Stimulated activated CD8-positive, alpha-beta memory T cell treated with anti-CD3 and anti-CD28 coated beads, Interleukin-12 subunit alpha, Interleukin-12 subunit beta, amount 100 ng/mL, for 4 hours (primary cell): ENCODE measurements at regions not wholly inside any gene's neighbourhood (a gene's known extent, or its start where the extent isn't known, plus 50 kb on each side); places are given as distances from the start of the nearest gene placed in this dataset.
A peak's percentile ranks its signal among the peaks of the same experiment; 100 is the strongest.

ENCODE experiments used
- DNase-seq: peaks from one replicate; pipeline ENCODE4 v3.0.0-alpha.2; 2020; ENCODE audit warnings: low read depth

DNA sequence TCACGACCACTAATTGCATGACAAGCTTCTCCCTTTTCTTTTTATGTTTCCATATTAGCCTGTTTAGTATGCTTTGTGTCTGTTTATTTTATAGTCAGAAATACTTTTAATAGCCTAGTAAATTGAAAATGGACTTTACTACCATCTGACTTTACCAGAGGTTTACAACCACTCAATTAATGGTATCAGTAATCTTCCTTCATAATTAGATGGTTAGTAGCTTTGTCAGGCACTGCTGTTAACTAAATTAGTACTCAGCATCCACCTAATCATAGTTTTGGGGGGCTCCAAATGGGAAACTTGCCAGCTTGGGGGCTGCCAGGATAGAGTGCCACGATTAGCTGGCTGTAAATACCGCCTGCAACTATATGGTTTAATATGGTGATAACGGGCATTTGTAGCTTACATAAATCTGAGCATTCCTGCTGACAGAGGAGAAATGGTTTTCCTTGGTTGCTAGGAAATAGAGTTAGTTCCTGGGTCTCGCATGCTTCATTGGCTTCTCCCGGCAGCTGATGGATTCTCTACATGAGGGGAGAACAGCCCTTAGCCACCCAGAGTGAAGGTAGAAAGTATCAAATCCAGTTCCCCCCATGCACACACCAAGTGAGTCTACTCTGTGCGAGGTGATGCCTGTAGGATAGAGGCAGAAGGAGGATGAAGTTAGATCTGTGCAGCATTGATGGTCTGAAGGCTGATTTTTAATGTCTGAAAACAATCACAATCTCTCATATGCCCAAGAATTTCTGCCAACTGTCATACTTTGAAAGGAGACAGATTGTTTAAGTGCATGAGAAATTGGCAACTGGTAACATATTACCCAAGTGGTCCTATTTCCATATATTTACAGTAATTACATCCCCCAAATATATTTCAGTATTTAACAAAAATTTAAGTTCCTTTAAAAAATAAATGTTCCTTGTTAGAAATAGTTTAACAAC, 326.6 kb upstream of the PROK2 start:
- DNase-seq: no peak

DNA sequence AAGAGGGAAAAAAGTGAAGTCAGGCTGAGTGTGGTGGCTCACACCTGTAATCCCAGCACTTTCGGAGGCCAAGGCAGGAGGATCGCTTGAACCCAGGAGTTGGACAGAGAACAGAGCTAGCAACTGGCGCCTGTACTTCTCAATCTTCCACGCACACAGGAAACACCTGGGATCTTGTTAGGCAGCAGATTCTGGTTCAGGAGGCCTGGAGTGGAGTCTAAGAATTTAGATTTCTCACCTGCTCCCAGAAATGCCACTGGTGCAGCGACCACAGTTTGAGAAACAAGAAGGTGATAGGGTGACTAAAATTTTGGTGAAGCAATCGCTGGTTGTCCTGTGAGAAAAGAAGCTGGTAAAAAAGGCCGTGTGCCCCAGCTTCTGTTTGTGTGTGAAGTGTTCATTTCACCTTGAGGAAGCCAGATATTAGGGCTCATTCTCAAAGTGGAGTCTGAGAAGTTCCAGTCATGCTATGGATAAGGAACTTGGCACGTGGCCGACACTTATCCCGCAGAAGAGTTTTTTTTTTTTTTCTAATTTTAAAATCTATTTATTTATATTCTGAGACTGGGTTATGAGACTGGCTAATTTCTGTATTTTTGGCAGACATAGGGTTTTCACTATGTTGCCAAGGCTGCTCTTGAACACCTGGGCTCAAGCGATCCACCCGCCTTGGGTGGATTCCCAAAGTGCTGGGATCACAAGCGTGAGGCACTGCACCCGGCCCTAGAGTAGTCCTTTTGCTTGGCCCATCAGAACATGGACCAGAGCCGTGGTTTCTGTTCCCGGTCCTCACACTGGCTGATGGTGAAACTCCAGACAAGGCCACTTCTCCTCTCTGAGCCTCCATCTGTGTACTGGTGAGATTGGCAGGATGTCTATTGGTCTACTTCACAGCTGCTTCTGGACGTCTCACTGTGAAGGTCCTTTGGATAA, 324.6 kb upstream of the PROK2 start:
- no peak for DNase-seq

DNA sequence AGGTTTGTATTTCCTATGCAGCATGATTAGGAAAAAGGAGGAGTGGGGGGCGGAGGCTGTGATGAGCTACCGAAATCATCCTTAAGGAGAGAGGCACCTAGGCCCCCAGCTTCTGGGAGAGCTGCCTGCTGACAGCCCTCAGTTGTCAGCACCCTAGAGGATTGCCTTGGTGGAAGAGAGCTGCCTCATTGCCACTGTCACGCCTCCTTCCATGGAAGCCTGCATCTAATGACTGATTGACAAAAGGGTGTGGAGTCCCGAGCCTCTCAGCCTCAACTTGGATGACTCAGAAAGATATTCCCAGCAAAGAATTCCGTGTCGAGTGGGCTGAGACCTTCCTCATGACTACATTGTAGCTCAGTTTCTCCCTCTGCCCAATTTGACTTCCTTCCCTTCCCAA, 320.4 kb upstream of the PROK2 start:
- no peak for DNase-seq

DNA sequence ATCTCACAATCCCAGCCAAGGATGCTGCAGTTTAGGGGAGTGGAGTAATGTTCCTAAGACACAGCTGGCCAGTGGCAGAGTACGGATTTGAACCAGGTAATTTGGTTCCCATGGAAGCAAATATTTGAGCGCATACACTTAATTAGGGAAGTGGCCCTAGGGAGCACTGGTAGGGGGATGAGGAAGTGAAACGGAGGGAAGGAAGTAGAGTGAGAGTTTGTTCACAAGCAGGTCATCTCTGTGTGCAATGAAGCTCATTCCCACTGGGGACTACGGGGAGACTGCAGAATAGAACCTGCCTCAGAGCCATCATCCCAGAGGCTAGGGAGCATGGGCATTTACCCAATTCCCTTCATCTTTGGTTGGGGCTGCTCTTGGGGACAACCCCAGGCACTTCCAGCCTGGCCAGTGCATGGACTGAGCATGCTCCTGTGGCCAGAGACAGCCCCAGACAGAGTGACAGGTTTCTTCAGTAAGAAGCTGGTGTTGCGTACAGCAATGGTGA, 317.2 kb upstream of the PROK2 start:
- no peak for DNase-seq

DNA sequence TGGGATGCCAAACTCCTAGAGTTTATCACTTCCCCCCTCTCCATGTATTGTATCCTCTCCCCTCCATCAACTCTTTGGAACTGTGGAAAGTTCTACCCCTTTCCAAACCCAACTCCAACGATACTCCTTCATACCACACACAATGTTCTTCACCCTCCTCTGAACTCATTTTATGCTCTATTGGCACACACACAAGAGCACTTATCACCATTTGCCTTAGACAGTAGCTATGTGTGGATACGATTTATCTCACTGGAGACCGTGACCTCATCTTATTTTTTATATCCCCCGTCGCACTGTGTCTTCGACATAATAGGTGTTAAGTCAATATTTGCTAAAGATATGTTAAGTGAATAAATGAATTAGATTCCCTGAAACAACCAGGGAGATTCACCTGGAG, 316.5 kb upstream of the PROK2 start:
- no peak for DNase-seq

DNA sequence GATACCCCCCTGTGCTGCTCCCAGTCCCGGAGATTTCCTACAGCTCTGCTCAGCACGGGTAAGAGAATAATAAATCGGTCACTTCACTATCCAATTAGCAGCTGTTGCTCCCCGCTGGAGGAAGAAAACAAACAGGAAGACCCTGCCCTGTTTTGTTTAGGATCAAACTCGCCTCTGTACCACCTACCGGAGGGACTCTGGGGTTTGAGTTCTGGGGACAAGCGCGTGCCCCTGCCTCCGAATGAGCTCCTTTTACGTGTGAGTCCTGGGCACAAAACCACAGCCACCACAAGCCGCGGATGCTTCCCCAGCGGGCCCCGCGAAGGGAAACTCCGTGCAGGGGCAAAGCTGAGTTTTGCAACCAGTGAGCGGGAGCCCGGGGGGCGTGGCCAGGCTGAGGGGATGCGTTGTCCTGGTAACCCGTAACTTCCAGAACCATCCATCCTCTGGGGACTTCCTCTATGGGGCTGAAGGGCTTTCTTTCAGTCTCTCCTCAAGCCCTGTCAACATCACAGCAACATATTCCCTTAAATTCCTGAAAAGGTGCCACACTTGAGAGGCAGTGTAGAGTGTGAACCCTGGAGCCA, 315.7 kb upstream of the PROK2 start:
- DNase-seq: peak; percentile 61

DNA sequence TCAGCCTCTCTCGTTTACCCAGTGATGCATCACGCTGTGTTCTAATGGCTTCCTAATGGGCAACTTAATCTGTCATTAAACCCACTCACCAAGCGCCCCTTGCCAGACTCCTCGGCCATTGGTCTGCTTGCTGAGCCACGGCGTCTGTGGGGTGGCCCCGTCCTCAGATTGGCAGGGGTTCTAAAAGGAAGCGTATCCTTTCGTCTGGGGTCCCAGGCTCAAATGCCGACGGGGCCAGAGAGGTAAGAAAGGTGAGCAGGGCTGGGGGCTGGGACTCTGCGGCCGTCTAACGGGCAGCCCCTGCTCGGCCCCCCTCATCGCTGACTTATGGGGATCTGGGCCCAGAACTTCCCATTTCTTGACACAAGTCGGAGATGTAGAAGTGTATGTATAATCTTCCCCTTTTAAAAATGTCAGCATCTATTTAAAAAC, 315.1 kb upstream of the PROK2 start:
- DNase-seq: no peak

DNA sequence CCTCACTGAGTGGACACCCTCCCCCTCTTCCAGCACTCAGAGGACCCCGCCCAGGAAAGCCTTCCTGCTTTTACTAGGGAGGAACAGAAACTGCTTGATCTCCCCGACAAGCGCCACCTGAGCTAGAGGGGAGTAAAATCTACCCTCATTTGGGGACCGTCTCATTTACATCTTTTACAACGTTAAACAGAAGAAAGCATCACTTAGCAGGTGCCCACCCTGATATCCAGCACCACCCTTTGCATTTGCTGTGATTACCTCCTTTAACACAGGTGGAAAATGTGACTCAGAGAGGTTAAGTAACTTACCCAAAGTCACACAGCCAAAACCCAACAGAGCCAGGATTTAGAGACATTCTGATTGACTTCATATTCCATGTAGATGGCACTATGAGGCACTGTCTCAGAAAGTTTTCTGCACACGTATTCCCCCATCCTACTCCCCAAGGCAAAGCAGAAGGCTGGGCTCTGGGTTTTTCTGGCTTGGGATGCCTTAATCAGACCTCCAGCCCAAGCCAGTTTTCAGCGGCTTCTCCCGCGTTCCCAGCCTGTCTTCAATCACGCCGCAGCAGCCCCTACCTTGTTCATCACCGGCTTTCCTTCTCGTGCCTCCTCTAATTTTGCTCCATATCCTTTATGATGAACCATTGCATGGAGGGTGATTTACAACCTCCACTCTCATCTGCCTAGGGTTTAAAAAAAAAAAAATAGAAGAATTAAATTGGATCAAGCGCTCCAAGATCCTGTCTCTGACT, 314.6 kb upstream of the PROK2 start:
- DNase-seq: no peak

DNA sequence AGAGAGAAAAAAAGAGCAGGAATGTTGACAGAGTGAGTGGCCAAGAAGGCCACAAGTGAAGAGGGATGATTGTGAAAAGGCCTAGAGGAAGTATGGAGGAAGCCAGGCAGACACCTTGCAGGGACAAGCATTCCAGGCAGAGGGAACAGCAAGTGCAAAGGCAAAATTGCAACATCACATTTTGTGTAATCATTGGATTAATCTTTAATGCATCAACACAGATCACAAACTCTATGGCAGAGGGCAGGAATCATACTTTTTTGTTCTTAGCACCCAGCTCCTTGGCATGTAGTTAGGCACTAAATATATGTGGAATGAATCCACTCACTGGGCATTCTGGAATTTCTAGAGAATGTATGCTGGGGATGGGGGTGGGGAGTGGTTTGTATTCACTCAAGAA, 312.1 kb upstream of the PROK2 start:
- DNase-seq: no peak

DNA sequence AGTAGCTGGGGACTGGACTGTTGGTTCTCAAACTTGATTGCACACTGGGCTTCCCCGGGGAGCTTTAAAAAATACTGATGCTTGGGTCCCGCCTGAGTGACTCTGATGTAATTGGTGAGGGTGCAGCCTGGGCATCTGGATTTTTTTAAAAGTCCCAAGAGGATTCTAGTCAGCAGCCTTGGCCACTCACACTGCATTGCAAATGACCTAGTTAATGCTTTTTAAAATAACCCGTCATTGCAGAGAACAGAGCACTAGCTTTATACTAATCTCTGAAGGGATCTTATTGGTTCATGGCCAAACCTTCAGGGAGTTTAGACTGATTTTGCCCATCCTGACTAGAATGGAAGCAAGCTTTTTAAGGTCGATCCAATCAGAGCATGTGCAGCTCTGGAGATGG, 310.6 kb upstream of the PROK2 start:
- DNase-seq: no peak

DNA sequence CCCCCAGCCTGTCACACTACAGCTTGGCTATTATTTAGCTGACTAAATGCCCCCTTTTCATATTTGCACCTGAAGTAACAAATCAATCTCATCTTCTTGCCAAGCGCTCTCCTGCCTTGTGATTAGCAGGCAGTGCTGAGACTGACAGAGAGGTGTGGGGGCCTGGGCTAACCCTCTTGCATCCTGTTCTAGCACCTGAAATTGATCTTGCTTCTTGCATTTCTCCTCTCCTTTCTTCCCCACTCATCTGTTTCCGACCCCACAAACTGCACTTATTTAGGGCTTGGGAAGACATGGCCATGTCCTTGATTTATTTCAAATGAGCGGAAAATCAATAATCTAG, 309.0 kb upstream of the PROK2 start:
- no peak for DNase-seq

DNA sequence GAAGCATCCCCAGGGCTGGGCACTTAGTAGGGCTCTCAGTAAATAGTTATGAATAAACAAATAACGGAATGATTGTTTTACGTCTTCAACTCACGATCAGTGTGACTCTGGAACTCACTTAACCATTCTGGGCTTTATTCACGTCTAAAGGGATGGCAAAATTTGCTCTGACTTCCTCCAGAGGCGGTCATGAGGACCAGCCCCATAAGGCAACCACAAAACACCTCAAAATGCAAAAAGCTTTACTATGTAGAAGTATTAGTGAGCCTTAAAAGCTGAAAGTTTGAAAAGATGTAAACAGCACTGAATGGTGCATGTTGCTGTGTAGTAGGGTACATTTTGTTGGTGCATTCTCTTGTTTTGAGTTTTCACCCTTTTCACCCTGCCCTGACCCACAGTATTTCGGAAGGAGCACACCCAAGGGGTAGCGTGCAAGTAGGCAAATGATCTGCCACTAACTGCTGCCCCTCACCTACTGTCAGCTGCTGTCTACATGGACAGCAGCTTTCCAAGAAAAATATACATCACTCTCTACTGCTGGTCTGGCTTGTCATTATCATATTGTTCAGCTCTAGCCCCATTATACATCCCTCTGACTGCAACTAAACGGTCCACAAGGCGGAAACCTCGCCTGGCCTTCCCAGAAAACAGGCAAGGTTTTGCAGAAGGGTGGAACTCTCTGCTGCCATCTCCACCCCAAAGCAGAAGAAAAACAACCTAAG, 308.5 kb upstream of the PROK2 start:
- DNase-seq: no peak

DNA sequence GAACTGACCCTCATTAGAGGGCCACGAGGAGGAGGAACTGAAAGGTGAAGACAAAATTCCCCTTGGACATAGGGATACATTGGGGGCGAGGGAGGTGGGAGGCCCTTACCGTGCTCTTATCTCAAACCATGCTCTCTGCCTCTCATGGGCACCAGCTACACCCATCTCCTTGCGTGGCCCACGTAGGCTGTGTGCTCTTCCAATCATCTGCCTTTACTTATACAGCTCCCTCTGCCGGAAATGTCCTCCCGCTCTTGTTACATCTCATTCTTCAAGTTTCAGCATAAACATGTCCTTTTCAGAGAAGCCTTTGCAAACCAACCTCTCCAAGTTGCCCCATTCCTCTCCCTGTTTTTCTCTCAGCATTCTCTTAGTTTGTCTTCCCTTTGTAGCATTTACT, 307.8 kb upstream of the PROK2 start:
- no peak for DNase-seq

DNA sequence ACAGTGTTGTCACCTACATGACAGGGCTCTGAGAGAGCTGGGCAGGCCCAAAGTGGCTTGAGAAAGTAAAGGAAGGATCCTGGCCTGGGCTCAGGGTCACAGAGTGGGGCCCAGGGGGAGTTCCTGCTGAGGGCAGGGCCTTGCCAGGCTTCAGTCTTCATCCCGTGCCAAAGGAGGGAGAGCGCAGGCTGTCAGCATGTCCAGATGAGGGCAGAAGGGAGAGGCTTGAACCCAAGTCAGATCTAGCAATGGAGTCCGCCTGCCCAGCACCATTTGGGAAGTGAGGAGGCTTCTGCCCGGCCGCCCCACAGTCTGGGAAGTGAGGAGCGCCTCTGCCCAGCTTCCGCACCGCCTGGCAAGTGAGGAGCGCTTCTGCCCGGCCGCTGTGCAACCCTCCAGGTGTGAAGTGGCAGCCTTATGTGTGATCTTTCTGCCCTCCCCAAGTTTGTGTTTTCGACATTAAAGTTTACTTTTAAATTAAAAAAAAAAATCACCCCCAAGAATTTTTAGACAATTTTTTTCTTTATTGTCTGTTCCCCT, 303.6 kb upstream of the PROK2 start:
- no peak for DNase-seq

DNA sequence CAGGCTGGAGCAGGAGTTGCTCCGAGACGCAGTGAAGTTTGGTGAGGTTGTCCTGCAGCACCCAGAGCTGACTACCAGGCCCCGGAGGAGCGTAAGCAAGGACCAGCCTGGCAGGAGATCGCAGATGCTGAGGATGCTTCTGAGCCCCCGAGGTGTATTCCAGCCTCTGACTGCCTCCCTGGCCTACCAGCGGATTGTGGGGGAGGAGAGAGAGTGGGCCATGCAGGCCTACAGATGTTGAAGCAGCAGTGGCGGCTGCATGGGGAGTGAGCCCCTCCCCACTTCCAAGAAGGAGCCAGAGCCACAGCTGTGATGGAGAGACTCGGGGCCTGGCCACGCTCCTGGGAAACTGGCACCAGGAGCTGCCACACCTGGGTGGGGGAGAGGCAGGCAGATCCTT, 302.5 kb upstream of the PROK2 start:
- no peak for DNase-seq

DNA sequence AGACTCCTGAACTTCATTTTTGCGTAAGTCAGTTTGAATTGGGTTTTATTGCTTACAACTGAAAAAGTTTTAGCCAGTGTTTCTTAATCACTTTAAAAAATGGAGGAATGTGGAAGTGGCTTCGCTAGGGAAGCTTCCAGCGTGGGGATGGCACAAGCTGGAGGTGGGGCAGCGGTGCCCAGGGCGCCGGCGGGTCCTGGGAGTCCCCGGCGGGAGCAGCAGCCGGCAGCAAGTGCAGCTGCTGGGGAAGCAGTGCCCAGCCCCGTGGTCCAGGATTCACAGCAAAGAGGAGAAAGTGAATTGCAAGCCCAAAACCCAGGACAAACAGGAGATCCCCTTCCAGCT, 301.8 kb upstream of the PROK2 start:
- DNase-seq: no peak

DNA sequence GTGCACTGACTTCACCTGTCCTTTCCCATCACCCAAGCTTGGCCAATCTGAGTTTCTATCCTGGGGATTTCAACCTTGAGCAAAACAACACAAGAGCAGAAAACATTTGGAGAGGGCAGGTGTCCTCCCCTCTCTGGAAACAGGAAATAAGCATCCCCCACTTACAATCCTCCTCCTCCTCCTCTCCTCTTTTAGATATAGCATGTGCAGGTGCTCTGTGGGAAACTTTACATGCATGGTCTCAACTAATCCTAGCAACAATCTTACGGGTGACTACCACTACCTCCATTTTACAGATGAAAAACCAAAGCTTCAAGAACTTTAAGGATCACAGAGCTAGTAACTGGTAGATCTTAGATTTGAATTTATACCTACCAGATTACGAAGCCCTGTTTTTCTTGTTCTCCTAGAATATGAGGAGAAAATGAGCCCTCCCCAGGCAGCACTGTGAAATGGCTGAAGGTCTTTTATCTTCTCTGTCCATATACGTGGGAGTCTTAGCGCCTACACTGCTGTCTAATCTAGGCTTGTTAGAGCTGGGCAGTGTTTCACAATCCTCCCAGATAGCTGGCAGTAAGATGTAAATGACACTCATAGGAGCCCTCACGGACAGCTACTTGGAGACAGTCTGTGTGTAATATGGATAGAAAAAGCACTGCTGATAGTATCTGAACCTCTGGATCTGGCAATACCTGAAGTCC, 301.2 kb upstream of the PROK2 start:
- no peak for DNase-seq

DNA sequence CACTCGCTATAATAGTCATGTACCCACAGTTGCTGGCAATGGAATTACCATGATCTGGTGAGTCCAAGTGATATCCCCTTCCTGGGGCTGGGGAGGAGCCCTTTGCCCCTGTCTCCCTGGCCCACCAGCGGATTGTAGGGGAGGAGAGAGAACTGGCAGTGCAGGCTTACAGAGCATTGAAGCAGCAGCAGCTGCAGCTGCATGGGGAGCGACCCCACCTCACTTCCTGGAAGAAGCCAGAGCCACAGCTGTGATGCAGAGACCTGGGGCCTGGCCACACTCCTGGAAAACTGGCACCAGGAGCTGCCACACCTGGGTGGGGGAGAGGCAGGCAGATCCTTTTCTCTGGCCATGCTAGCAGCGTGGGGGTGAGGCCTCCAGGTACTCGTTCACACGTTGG, 300.1 kb upstream of the PROK2 start:
- no peak for DNase-seq

DNA sequence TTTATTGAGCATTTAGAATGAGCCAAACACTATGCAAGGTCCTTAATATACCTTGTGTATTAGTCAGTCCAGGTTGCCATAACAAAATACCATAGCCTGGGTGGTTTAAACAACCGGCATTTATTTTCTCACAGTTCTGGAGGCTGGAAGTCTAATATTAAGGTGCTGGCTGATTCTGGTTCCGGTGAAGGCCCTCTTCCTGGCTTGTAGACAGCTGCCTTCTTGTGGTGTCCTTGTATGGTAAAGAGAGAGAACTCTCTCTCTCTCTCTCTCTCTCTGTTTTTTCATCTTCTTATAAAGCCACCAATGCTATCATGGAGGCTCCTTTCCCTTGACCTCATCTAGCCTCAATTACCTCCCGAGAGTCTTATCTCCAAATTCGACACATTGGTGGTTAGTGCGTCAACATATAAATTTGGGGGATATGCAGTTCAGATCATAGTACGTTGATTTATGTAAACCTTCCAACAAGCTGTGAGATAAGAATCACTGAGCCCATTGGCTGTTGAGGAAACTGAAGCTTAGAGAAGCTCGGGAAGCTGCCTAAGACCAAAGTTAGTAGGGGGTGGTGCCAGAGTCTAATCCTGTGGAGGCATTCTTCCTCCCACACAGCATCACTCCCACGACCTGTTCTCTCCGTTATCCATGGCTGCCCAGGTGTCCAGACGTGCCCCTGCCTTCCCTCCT, 298.0 kb upstream of the PROK2 start:
- DNase-seq: no peak
